H9 (cell line): ENCODE measurements at regions not wholly inside any gene's neighbourhood (a gene's known extent, or its start where the extent isn't known, plus 50 kb on each side); places are given as distances from the start of the nearest gene placed in this dataset.

Experiments
- DNase-seq: peaks from one replicate; pipeline ENCODE4 v3.0.0-alpha.2; 2017
- H2AFZ ChIP-seq: one replicate; pipeline ENCODE4 v1.6.1; 2013; ENCODE audit warnings: mild to moderate bottlenecking, low read length, control low read depth, moderate library complexity
- H2AK5ac ChIP-seq: 2 replicates; pipeline ENCODE4 v1.6.1; 2013; ENCODE audit warnings: low read length, control low read depth, mixed read lengths; ENCODE audit not compliant: insufficient read length
- H2BK120ac ChIP-seq: one replicate; pipeline ENCODE4 v1.6.1; 2013; ENCODE audit warnings: low read depth, mild to moderate bottlenecking, low read length, control low read depth, inconsistent platforms; ENCODE audit not compliant: poor library complexity, severe bottlenecking
- H2BK12ac ChIP-seq: 2 replicates; pipeline ENCODE4 v1.6.1; 2013; ENCODE audit warnings: low read length, control low read depth, mixed read lengths, low read depth; ENCODE audit not compliant: insufficient read length
- H2BK15ac ChIP-seq: 2 replicates; pipeline ENCODE4 v1.6.1; 2013; ENCODE audit warnings: low read depth, low read length, control low read depth
- H2BK20ac ChIP-seq: one replicate; pipeline ENCODE4 v1.6.1; 2013; ENCODE audit warnings: low read depth, mild to moderate bottlenecking, low read length, control low read depth, inconsistent platforms; ENCODE audit not compliant: poor library complexity, severe bottlenecking
- H2BK5ac ChIP-seq: 2 replicates; pipeline ENCODE4 v1.6.1; 2013; ENCODE audit warnings: low read length, control low read depth, mixed read lengths; ENCODE audit not compliant: insufficient read length
- H3K14ac ChIP-seq: 2 replicates; pipeline ENCODE4 v1.6.1; 2013; ENCODE audit warnings: low read length, control low read depth; ENCODE audit not compliant: insufficient read depth
- H3K18ac ChIP-seq: 2 replicates; pipeline ENCODE4 v1.6.1; 2013; ENCODE audit warnings: low read depth, mild to moderate bottlenecking, mixed read lengths, low read length, control low read depth; ENCODE audit not compliant: insufficient read length
- H3K23ac ChIP-seq: 2 replicates; pipeline ENCODE4 v1.6.1; 2013; ENCODE audit warnings: low read length, control low read depth, mixed read lengths, low read depth; ENCODE audit not compliant: insufficient read length
- H3K23me2 ChIP-seq: 2 replicates; pipeline ENCODE4 v1.6.1; 2013; ENCODE audit warnings: low read depth, mild to moderate bottlenecking, mixed read lengths, low read length, control low read depth; ENCODE audit not compliant: insufficient read length, poor library complexity, severe bottlenecking
- H3K27ac ChIP-seq: 2 replicates; pipeline ENCODE4 v1.5.1; 2013; ENCODE audit warnings: low read length, control low read depth, mixed read lengths, low read depth; ENCODE audit not compliant: insufficient read length
- H3K27me3 ChIP-seq: 2 replicates; pipeline ENCODE4 v1.6.1; 2013; ENCODE audit warnings: low read length, control low read depth, inconsistent platforms; ENCODE audit not compliant: insufficient read depth
- H3K4ac ChIP-seq: 2 replicates; pipeline ENCODE4 v1.6.1; 2013; ENCODE audit warnings: low read depth, mild to moderate bottlenecking, control low read depth, inconsistent platforms, low read length, moderate library complexity
- H3K4me1 ChIP-seq: 2 replicates; pipeline ENCODE4 v1.6.1; 2013; ENCODE audit warnings: low read length, control low read depth, inconsistent platforms; ENCODE audit not compliant: insufficient read depth
- H3K4me2 ChIP-seq: 2 replicates; pipeline ENCODE4 v1.6.1; 2013; ENCODE audit warnings: low read length, control low read depth, mixed read lengths; ENCODE audit not compliant: insufficient read length, insufficient read depth
- H3K56ac ChIP-seq: 2 replicates; pipeline ENCODE4 v1.6.1; 2013; ENCODE audit warnings: low read depth, mild to moderate bottlenecking, mixed read lengths, low read length, control low read depth; ENCODE audit not compliant: insufficient read length
- H3K79me1 ChIP-seq: 2 replicates; pipeline ENCODE4 v1.6.1; 2013; ENCODE audit warnings: low read depth, mild to moderate bottlenecking, moderate library complexity, low read length, control low read depth, inconsistent platforms; ENCODE audit not compliant: insufficient read depth, poor library complexity, severe bottlenecking
- H3K79me2 ChIP-seq: 2 replicates; pipeline ENCODE4 v1.6.1; 2013; ENCODE audit warnings: low read length, control low read depth, inconsistent platforms; ENCODE audit not compliant: insufficient read depth
- H3K9ac ChIP-seq: 2 replicates; pipeline ENCODE4 v1.6.1; 2013; ENCODE audit warnings: low read length, control low read depth, mixed read lengths; ENCODE audit not compliant: insufficient read length; ENCODE audit errors: extremely low read depth
- H3K9me3 ChIP-seq: one replicate; pipeline ENCODE4 v1.6.1; 2013; ENCODE audit warnings: low read depth, low read length, inconsistent platforms; ENCODE audit not compliant: control insufficient read depth
- H3T11ph ChIP-seq: one replicate; pipeline ENCODE4 v1.6.1; 2013; ENCODE audit warnings: mild to moderate bottlenecking, low read length, control low read depth, inconsistent platforms
- H4K20me1 ChIP-seq: one replicate; pipeline ENCODE4 v1.6.1; 2013; ENCODE audit not compliant: control insufficient read depth, insufficient read length, insufficient read depth
- H4K5ac ChIP-seq: 2 replicates; pipeline ENCODE4 v1.6.1; 2013; ENCODE audit warnings: low read depth, mild to moderate bottlenecking, mixed read lengths, low read length, control low read depth; ENCODE audit not compliant: insufficient read length
- H4K8ac ChIP-seq: replicated peaks from 2 replicates; pipeline ENCODE4 v1.6.1; 2013; ENCODE audit warnings: low read length, control low read depth, mixed read lengths, low read depth; ENCODE audit not compliant: insufficient read length
- H4K91ac ChIP-seq: 2 replicates; pipeline ENCODE4 v1.6.1; 2013; ENCODE audit warnings: low read depth, mild to moderate bottlenecking, moderate library complexity, mixed read lengths, low read length, control low read depth; ENCODE audit not compliant: insufficient read length
- H3K27ac Mint-ChIP-seq, 3 experiments: 2 replicates in 2 of 3; 3 replicates in 1 of 3; pipeline ENCODE4 v1.8.0; 2020 to 2021; ENCODE audit warnings: mixed read lengths in 3 of 3, mild to moderate bottlenecking in 1 of 3, moderate library complexity in 1 of 3
- H3K27me3 Mint-ChIP-seq: 2 replicates; pipeline ENCODE4 v1.8.0; 2021; ENCODE audit warnings: low read depth, mild to moderate bottlenecking, moderate library complexity, mixed read lengths
- H3K36me3 Mint-ChIP-seq, 3 experiments: 2 replicates in 2 of 3; 3 replicates in 1 of 3; pipeline ENCODE4 v1.8.0; 2020 to 2021; ENCODE audit warnings: low read depth in 3 of 3, mixed read lengths in 3 of 3; ENCODE audit not compliant: insufficient read depth in 1 of 3
- H3K4me1 Mint-ChIP-seq, 2 experiments: 2 replicates each; pipeline ENCODE4 v1.8.0; 2020; ENCODE audit warnings: mixed read lengths in 2 of 2
- H3K4me3 Mint-ChIP-seq, 2 experiments: 2 replicates in 1 of 2; 3 replicates in 1 of 2; pipeline ENCODE4 v1.8.0; 2020 to 2021; ENCODE audit warnings: mild to moderate bottlenecking in 2 of 2, mixed read lengths in 2 of 2, moderate library complexity in 1 of 2
- H3K9me3 Mint-ChIP-seq, 2 experiments: 2 replicates in 1 of 2; 3 replicates in 1 of 2; pipeline ENCODE4 v1.8.0; 2020; ENCODE audit warnings: mild to moderate bottlenecking in 2 of 2, mixed read lengths in 2 of 2, moderate library complexity in 1 of 2
- CTCF ChIP-seq: fragments of 200-600 bp; sonication (generic); conservative IDR thresholded peaks from 3 replicates; pipeline ENCODE4 v1.8.0; 2021; ENCODE audit warnings: antibody characterized with exemption, mild to moderate bottlenecking
- WGBS: extraction: QIAGEN DNeasy Blood & Tissue Kit; methylation state at CpG from one replicate; pipeline ENCODE4 v1.1.7; 2013; ENCODE audit warnings: missing lambda C conversion rate, low lambda C conversion rate, mixed read lengths; ENCODE audit not compliant: insufficient read length; ENCODE audit errors: extremely low coverage; 5-methylcytosine and 5-hydroxymethylcytosine counted together

- Mint-ChIP-seq H3K27ac (no peak overlapping the region), H3K27me3 (peaks cover 2% of the 10 kb centered on the region), H3K9me3 (no peaks in the 10 kb centered on the region), H3K36me3 (no peaks in the 10 kb centered on the region), H3K4me1 (no peaks in the 10 kb centered on the region), H3K4me3 (no peak overlapping the region)
- Histone ChIP-seq H3K4me1 (no peaks in the 10 kb centered on the region), H2BK12ac (no peak overlapping the region), H4K5ac (no peak overlapping the region), H2BK20ac (no peak overlapping the region), H2BK5ac (no peak overlapping the region), H3K23me2 (no peaks in the 10 kb centered on the region), H3K4ac (no peak overlapping the region), H3K9me3 (no peaks in the 10 kb centered on the region), H3K56ac (no peak overlapping the region), H3K18ac (no peak overlapping the region), H3K27ac (no peak overlapping the region), H3K79me1 (no peaks in the 10 kb centered on the region), H3K4me2 (no peak overlapping the region), H2BK15ac (no peak overlapping the region), H4K8ac (no peak overlapping the region), H3K9ac (no peak overlapping the region), H3K23ac (no peak overlapping the region), H3T11ph (no peak overlapping the region), H2AFZ (no peak overlapping the region), H4K91ac (no peak overlapping the region), H3K27me3 (no peaks in the 10 kb centered on the region), H3K79me2 (no peaks in the 10 kb centered on the region), H3K14ac (no peak overlapping the region), H2BK120ac (no peak overlapping the region), H4K20me1 (no peaks in the 10 kb centered on the region), H2AK5ac (no peak overlapping the region)
- WGBS = no CpG with 5 or more reads among the region's 3 CpGs
- DNase-seq = no peak
- no peak for TF ChIP-seq CTCF
These were observed 287.9 kb upstream of the DEFB112 start for GRCh38 chr6:50337532-50338122.
